Hepatocyte (in vitro differentiated cells): ENCODE measurements at regions not wholly inside any gene's neighbourhood (a gene's known extent, or its start where the extent isn't known, plus 50 kb on each side); places are given as distances from the start of the nearest gene placed in this dataset.

Experiments
- DNase-seq: peaks from one replicate; pipeline ENCODE4 v3.0.0-alpha.2; 2016; ENCODE audit warnings: low spot score
- H2AFZ ChIP-seq: fragments of 200-600 bp; sonication (generic); 2 replicates; pipeline ENCODE4 v1.6.0; 2016; ENCODE audit warnings: antibody characterized with exemption, mild to moderate bottlenecking
- H3K27ac ChIP-seq: fragments of 200-600 bp; sonication (generic); 2 replicates; pipeline ENCODE4 v1.5.1; 2016; ENCODE audit warnings: mild to moderate bottlenecking
- H3K27me3 ChIP-seq: fragments of 200-600 bp; sonication (generic); 2 replicates; pipeline ENCODE4 v1.6.1; 2016
- H3K36me3 ChIP-seq: fragments of 200-600 bp; sonication (generic); replicated peaks from 2 replicates; pipeline ENCODE4 v1.5.1; 2016; ENCODE audit warnings: low read depth; ENCODE audit not compliant: insufficient read depth
- H3K4me1 ChIP-seq: fragments of 200-600 bp; sonication (generic); 2 replicates; pipeline ENCODE4 v1.5.1; 2016; ENCODE audit warnings: mild to moderate bottlenecking, moderate library complexity; ENCODE audit not compliant: insufficient read depth
- H3K4me2 ChIP-seq: fragments of 200-600 bp; sonication (generic); 2 replicates; pipeline ENCODE4 v1.6.0; 2016
- H3K4me3 ChIP-seq: fragments of 200-600 bp; sonication (generic); 2 replicates; pipeline ENCODE4 v1.5.1; 2016; ENCODE audit warnings: mild to moderate bottlenecking
- H3K79me2 ChIP-seq: fragments of 200-600 bp; sonication (generic); 2 replicates; pipeline ENCODE4 v1.6.0; 2017; ENCODE audit warnings: mild to moderate bottlenecking
- H3K9me2 ChIP-seq: fragments of 200-600 bp; sonication (generic); replicated peaks from 2 replicates; pipeline ENCODE4 v1.6.0; 2017; ENCODE audit warnings: mild to moderate bottlenecking; ENCODE audit not compliant: insufficient read depth
- H3K9me3 ChIP-seq: fragments of 200-600 bp; sonication (generic); 2 replicates; pipeline ENCODE4 v1.5.1; 2016; ENCODE audit warnings: low read depth, mild to moderate bottlenecking
- H4K20me1 ChIP-seq: fragments of 200-600 bp; sonication (generic); 2 replicates; pipeline ENCODE4 v1.6.0; 2016; ENCODE audit warnings: mild to moderate bottlenecking; ENCODE audit not compliant: insufficient read depth, poor library complexity, severe bottlenecking
- CTCF ChIP-seq: fragments of 200-600 bp; sonication (generic); IDR thresholded peaks from 2 replicates; pipeline ENCODE4 v1.5.1; 2016; ENCODE audit warnings: antibody characterized with exemption, mild to moderate bottlenecking; ENCODE audit not compliant: poor library complexity
- EZH2 ChIP-seq: fragments of 200-600 bp; sonication (generic); IDR thresholded peaks from 2 replicates; pipeline ENCODE4 v1.6.1; 2016; ENCODE audit warnings: antibody characterized with exemption, mild to moderate bottlenecking, borderline replicate concordance
- EZH2phosphoT487 ChIP-seq: fragments of 200-600 bp; sonication (generic); IDR thresholded peaks from one replicate; pipeline ENCODE4 v1.6.1; 2018; ENCODE audit warnings: antibody characterized with exemption, mild to moderate bottlenecking, low read depth, moderate library complexity; ENCODE audit not compliant: unreplicated experiment, severe bottlenecking
- WGBS: methylation state at CpG from one replicate; pipeline ENCODE4 v1.1.6; 2016; ENCODE audit warnings: low lambda C conversion rate; ENCODE audit errors: missing lambda C conversion rate; 5-methylcytosine and 5-hydroxymethylcytosine counted together

- no peak overlapping the region for H3K27ac ChIP-seq
- H3K79me2 ChIP-seq = no peaks in the 10 kb centered on the region
- H3K36me3 ChIP-seq = no peaks in the 10 kb centered on the region
- H3K4me3 ChIP-seq = no peak overlapping the region
- no peaks in the 10 kb centered on the region for H3K9me2 ChIP-seq
- no peak overlapping the region for H2AFZ ChIP-seq
- no peaks in the 10 kb centered on the region for H3K27me3 ChIP-seq
- H3K4me2 ChIP-seq = no peak overlapping the region
- no peaks in the 10 kb centered on the region for H4K20me1 ChIP-seq
- H3K9me3 ChIP-seq = no peaks in the 10 kb centered on the region
- no peak for DNase-seq
- H3K4me1 ChIP-seq = no peaks in the 10 kb centered on the region
- no peak for TF ChIP-seq EZH2
- TF ChIP-seq CTCF = no peak
- no peak for TF ChIP-seq EZH2phosphoT487
- 60% methylated on average over 5 of the region's 5 CpGs for WGBS
Observed at GRCh38 chr12:124150168-124150567, 144.7 kb upstream of the RFLNA start.

GRCh38 chr12:124151583-124151982, 143.3 kb upstream of the RFLNA start:
- H3K9me3 ChIP-seq = no peaks in the 10 kb centered on the region
- H3K9me2 ChIP-seq = no peaks in the 10 kb centered on the region
- TF ChIP-seq EZH2 = no peak
- TF ChIP-seq EZH2phosphoT487 = no peak
- TF ChIP-seq CTCF = no peak
- H4K20me1 ChIP-seq = no peaks in the 10 kb centered on the region
- no peaks in the 10 kb centered on the region for H3K27me3 ChIP-seq
- H2AFZ ChIP-seq = no peak overlapping the region
- no peak for DNase-seq
- H3K4me3 ChIP-seq = no peak overlapping the region
- no peak overlapping the region for H3K27ac ChIP-seq
- no peaks in the 10 kb centered on the region for H3K36me3 ChIP-seq
- WGBS = 96% methylated on average over 5 of the region's 5 CpGs
- H3K4me2 ChIP-seq = no peak overlapping the region
- H3K79me2 ChIP-seq = no peaks in the 10 kb centered on the region
- no peaks in the 10 kb centered on the region for H3K4me1 ChIP-seq

GRCh38 chr12:124152731-124153130, 142.2 kb upstream of the RFLNA start:
- no peak for DNase-seq
- Histone ChIP-seq H3K4me3 (no peak overlapping the region), H2AFZ (no peak overlapping the region), H3K36me3 (no peaks in the 10 kb centered on the region), H3K4me2 (no peak overlapping the region), H4K20me1 (no peaks in the 10 kb centered on the region), H3K27ac (no peak overlapping the region), H3K79me2 (no peaks in the 10 kb centered on the region), H3K27me3 (no peaks in the 10 kb centered on the region), H3K4me1 (no peaks in the 10 kb centered on the region), H3K9me3 (no peaks in the 10 kb centered on the region), H3K9me2 (no peaks in the 10 kb centered on the region)
- TF ChIP-seq EZH2phosphoT487 (no peak), CTCF (no peak), EZH2 (no peak)
- WGBS = 86% methylated on average over 8 of the region's 8 CpGs

- Histone ChIP-seq H3K27ac (no peak overlapping the region), H3K36me3 (no peaks in the 10 kb centered on the region), H4K20me1 (no peaks in the 10 kb centered on the region), H3K27me3 (no peaks in the 10 kb centered on the region), H2AFZ (no peak overlapping the region), H3K4me2 (no peak overlapping the region), H3K4me3 (no peak overlapping the region), H3K79me2 (no peaks in the 10 kb centered on the region), H3K9me3 (no peaks in the 10 kb centered on the region), H3K9me2 (no peaks in the 10 kb centered on the region), H3K4me1 (no peaks in the 10 kb centered on the region)
- no peak for TF ChIP-seq CTCF
- TF ChIP-seq EZH2 = no peak
- TF ChIP-seq EZH2phosphoT487 = no peak
- 59% methylated on average over 2 of the region's 2 CpGs for WGBS
- no peak for DNase-seq
Observed at GRCh38 chr12:124153392-124153791, 141.5 kb upstream of the RFLNA start.
